ENCODE measurements at regions not wholly inside any gene's neighbourhood (a gene's known extent, or its start where the extent isn't known, plus 50 kb on each side); places are given as distances from the start of the nearest gene placed in this dataset.

GRCh38 chr4:4695497-4695896 lies 153.6 kb upstream of the STX18 start (continued):
- TF ChIP-seq, protein P1, sequence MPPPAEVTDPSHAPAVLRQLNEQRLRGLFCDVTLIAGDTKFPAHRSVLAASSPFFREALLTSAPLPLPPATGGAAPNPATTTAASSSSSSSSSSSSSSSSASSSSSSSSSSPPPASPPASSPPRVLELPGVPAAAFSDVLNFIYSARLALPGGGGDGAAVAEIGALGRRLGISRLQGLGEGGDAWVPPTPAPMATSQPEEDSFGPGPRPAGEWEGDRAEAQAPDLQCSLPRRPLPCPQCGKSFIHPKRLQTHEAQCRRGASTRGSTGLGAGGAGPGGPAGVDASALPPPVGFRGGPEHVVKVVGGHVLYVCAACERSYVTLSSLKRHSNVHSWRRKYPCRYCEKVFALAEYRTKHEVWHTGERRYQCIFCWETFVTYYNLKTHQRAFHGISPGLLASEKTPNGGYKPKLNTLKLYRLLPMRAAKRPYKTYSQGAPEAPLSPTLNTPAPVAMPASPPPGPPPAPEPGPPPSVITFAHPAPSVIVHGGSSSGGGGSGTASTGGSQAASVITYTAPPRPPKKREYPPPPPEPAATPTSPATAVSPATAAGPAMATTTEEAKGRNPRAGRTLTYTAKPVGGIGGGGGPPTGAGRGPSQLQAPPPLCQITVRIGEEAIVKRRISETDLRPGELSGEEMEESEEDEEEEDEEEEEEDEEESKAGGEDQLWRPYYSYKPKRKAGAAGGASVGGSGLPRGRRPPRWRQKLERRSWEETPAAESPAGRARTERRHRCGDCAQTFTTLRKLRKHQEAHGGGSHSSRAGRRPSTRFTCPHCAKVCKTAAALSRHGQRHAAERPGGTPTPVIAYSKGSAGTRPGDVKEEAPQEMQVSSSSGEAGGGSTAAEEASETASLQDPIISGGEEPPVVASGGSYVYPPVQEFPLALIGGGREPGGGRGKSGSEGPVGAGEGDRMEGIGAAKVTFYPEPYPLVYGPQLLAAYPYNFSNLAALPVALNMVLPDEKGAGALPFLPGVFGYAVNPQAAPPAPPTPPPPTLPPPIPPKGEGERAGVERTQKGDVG (CRISPR knock-in tag; IDR thresholded peaks at IDR 0.05), result no peak
- TF ChIP-seq RUNX3 (IDR thresholded peaks at IDR 0.05; ENCODE audit: low read length), result no peak
- no peak for TF ChIP-seq ZNF622 (IDR thresholded peaks at IDR 0.05)
- no peak for TF ChIP-seq MTA3 (IDR thresholded peaks at IDR 0.05; ENCODE audit: borderline replicate concordance, low read length)
- no peak for TF ChIP-seq E4F1 (IDR thresholded peaks at IDR 0.05; ENCODE audit: borderline replicate concordance, partially characterized antibody)
- no peak for TF ChIP-seq HDAC6 (IDR thresholded peaks at IDR 0.05; ENCODE audit: unreplicated experiment)
- TF ChIP-seq CREM (IDR thresholded peaks at IDR 0.05; ENCODE audit: low read depth), result no peak

DNA sequence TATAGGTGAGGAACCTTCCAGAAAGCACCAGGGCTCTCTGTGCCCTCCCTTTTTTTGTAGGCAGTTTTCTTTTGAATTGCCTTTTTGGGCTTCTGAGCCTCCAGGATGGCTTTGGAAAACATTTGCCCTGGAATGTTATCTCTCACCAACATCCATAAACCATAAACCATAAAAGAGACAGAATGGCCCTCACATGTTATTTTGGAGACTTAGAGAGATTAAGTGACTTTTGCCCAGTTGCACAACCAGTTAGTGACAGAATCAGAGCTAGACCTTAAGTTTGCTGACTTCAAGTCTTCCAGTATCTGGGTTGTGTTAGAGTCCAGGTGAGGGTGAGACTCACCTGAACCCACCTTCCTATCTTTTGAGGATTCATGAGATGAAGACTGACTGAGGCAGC lies 153.0 kb upstream of the STX18 start:
- H3K79me2 ChIP-seq (ENCODE audit: control insufficient read depth, insufficient read depth, low read length), result no peaks in the 10 kb centered on the region
- H3K9me3 ChIP-seq (replicated peaks; ENCODE audit: control insufficient read depth, insufficient read depth, low read length), result no peaks in the 10 kb centered on the region; the same call in 2 of the 3 replicates
- POLR2A ChIA-PET, result interaction anchor here (0.7 kb wide), 1 partner anchor 150 kb away, joined by 4 read pairs; no protein-coding TSS in a partner anchor
- SMC1A ChIA-PET (ENCODE audit: uncharacterized antibody, unreplicated experiment), result interaction anchor here (1.1 kb wide), 1 partner anchor 67 kb away, joined by 3 read pairs; no protein-coding TSS in a partner anchor
- CTCF ChIA-PET, result no interaction called here
- ATAC-seq (no peak), DNase-seq (ENCODE audit: low read depth, low spot score) (no peak), FAIRE-seq (no peak)
- no peak overlapping the region for H3K4me2 ChIP-seq (ENCODE audit: control insufficient read depth, insufficient read depth)
- no peaks in the 10 kb centered on the region; the same call in 1 of the 2 replicates for H4K20me1 ChIP-seq (ENCODE audit: control insufficient read depth, insufficient read depth)
- H3K27ac ChIP-seq (ENCODE audit: control insufficient read depth, insufficient read depth), result no peak overlapping the region
- H3K36me3 ChIP-seq (ENCODE audit: control insufficient read depth in 2 of 2, insufficient read depth in 2 of 2, low read length in 1 of 2), result no peaks in the 10 kb centered on the region
- no peak overlapping the region for H3K4me3 ChIP-seq
- RAD21 ChIA-PET (ENCODE audit: unreplicated experiment), result no interaction called here
- no peak overlapping the region for H2AFZ ChIP-seq (ENCODE audit: control insufficient read depth, low read depth, low read length)
- BruUV-seq (replicated peaks), result no TSS peak
- in situ Hi-C loops (cut with MboI), result loop anchor here (5.0 kb wide), 1 partner anchor 67 kb away; no protein-coding TSS in a partner anchor
- intact Hi-C loops (cut with micrococcal nuclease; ENCODE audit: unreplicated experiment), result no loop called here
- H3K4me1 ChIP-seq (ENCODE audit: control insufficient read depth, insufficient read depth, low read length), result peaks cover 10% of the 10 kb centered on the region
- H3K9ac ChIP-seq (ENCODE audit: control insufficient read depth, insufficient read depth, low read length), result no peak overlapping the region
- H3K27me3 ChIP-seq (replicated peaks in 1 of 2; ENCODE audit: control insufficient read depth in 2 of 2, insufficient read depth in 2 of 2, low read length in 1 of 2), result no peaks in the 10 kb centered on the region
- no peak for TF ChIP-seq ZNF687 (IDR thresholded peaks at IDR 0.05)

All from GM12878 (cell line).